GM23338 (cell line): ENCODE measurements at regions not wholly inside any gene's neighbourhood (a gene's known extent, or its start where the extent isn't known, plus 50 kb on each side); places are given as distances from the start of the nearest gene placed in this dataset.

Source experiments
- ATAC-seq: fragments of 200-7000 bp; cut with Tn5 transposase; 3 replicates; pipeline ENCODE4 v1.9.1; 2020
- DNase-seq: peaks from one replicate; pipeline ENCODE4 v3.0.0-alpha.2; 2015; ENCODE audit warnings: low spot score
- H2AFZ ChIP-seq: fragments of 200-600 bp; sonication (generic); 2 replicates; pipeline ENCODE4 v1.8.0; 2016; ENCODE audit warnings: antibody characterized with exemption, mild to moderate bottlenecking, moderate library complexity
- H3F3A ChIP-seq: fragments of 200-600 bp; sonication (generic); replicated peaks from 2 replicates; pipeline ENCODE4 v1.8.0; 2017; ENCODE audit warnings: antibody characterized with exemption, mixed run types, low read depth
- H3K27ac ChIP-seq: fragments of 200-600 bp; sonication (generic); 2 replicates; pipeline ENCODE4 v1.6.1; 2016; ENCODE audit warnings: low read depth
- H3K27me3 ChIP-seq: fragments of 200-600 bp; sonication (generic); 2 replicates; pipeline ENCODE4 v1.8.0; 2016; ENCODE audit warnings: mild to moderate bottlenecking, mixed run types, moderate library complexity; ENCODE audit not compliant: insufficient read depth
- H3K36me3 ChIP-seq: fragments of 200-600 bp; sonication (generic); 2 replicates; pipeline ENCODE4 v1.8.0; 2016; ENCODE audit warnings: mild to moderate bottlenecking; ENCODE audit not compliant: insufficient read depth
- H3K4me1 ChIP-seq: fragments of 200-600 bp; sonication (generic); 2 replicates; pipeline ENCODE4 v1.8.0; 2016; ENCODE audit warnings: mild to moderate bottlenecking, moderate library complexity; ENCODE audit not compliant: insufficient read depth
- H3K4me2 ChIP-seq: fragments of 200-600 bp; sonication (generic); 2 replicates; pipeline ENCODE4 v1.7.1; 2017; ENCODE audit warnings: mixed run types
- H3K4me3 ChIP-seq: fragments of 200-600 bp; sonication (generic); 2 replicates; pipeline ENCODE4 v1.6.1; 2016; ENCODE audit warnings: mixed run types
- H3K79me2 ChIP-seq: fragments of 200-600 bp; sonication (generic); replicated peaks from 2 replicates; pipeline ENCODE4 v1.8.0; 2017; ENCODE audit warnings: mild to moderate bottlenecking; ENCODE audit not compliant: insufficient read depth
- H3K9me2 ChIP-seq: fragments of 200-600 bp; sonication (generic); 2 replicates; pipeline ENCODE4 v1.8.0; 2017; ENCODE audit not compliant: insufficient read depth
- H4K20me1 ChIP-seq: fragments of 200-600 bp; sonication (generic); replicated peaks from 2 replicates; pipeline ENCODE4 v1.8.0; 2017; ENCODE audit warnings: mild to moderate bottlenecking; ENCODE audit not compliant: insufficient read depth
- H3K27ac Mint-ChIP-seq: 2 replicates; pipeline ENCODE4 v1.8.0; 2020; ENCODE audit warnings: inconsistent platforms, mild to moderate bottlenecking, moderate library complexity, mixed read lengths
- H3K27me3 Mint-ChIP-seq: 3 replicates; pipeline ENCODE4 v1.8.0; 2022; ENCODE audit warnings: low read depth, mild to moderate bottlenecking, moderate library complexity, mixed read lengths, inconsistent platforms; ENCODE audit not compliant: insufficient read depth, poor library complexity
- H3K36me3 Mint-ChIP-seq: 3 replicates; pipeline ENCODE4 v1.8.0; 2021; ENCODE audit warnings: low read depth, mild to moderate bottlenecking, inconsistent platforms, moderate library complexity, mixed read lengths
- H3K4me1 Mint-ChIP-seq: 3 replicates; pipeline ENCODE4 v1.8.0; 2020; ENCODE audit warnings: mild to moderate bottlenecking, inconsistent platforms, mixed read lengths
- H3K4me3 Mint-ChIP-seq: 3 replicates; pipeline ENCODE4 v1.8.0; 2021; ENCODE audit warnings: moderate library complexity, mild to moderate bottlenecking, inconsistent platforms, mixed read lengths
- H3K9me3 Mint-ChIP-seq: 3 replicates; pipeline ENCODE4 v1.8.0; 2020; ENCODE audit warnings: moderate library complexity, mild to moderate bottlenecking, inconsistent platforms, mixed read lengths
- CTCF ChIP-seq, 2 experiments: fragments of 200-600 bp in 1 of 2; sonication (generic) in 1 of 2; conservative IDR thresholded peaks; 2 replicates each; pipeline versions ENCODE4 v1.5.1 to v1.6.1; 2016 to 2017; ENCODE audit warnings: antibody characterized with exemption in 2 of 2, low read depth in 2 of 2, mild to moderate bottlenecking in 2 of 2, moderate library complexity in 1 of 2
- ETS1 ChIP-seq: IDR thresholded peaks from 2 replicates; pipeline ENCODE4 v1.6.1; 2016; ENCODE audit warnings: antibody characterized with exemption
- EZH2 ChIP-seq: fragments of 200-600 bp; sonication (generic); IDR thresholded peaks from one replicate; pipeline ENCODE4 v1.8.0; 2017; ENCODE audit warnings: antibody characterized with exemption, mild to moderate bottlenecking, low read depth; ENCODE audit not compliant: unreplicated experiment
- EZH2phosphoT487 ChIP-seq: fragments of 200-600 bp; sonication (generic); IDR thresholded peaks from one replicate; pipeline ENCODE4 v1.8.1; 2018; ENCODE audit warnings: antibody characterized with exemption; ENCODE audit not compliant: unreplicated experiment
- JUNB ChIP-seq: IDR thresholded peaks from one replicate; pipeline ENCODE4 v1.6.1; 2016; ENCODE audit warnings: antibody characterized with exemption; ENCODE audit not compliant: unreplicated experiment
- NANOG ChIP-seq: IDR thresholded peaks from 2 replicates; pipeline ENCODE4 v1.6.1; 2016; ENCODE audit warnings: antibody characterized with exemption, borderline replicate concordance
- STAT1 ChIP-seq: IDR thresholded peaks from one replicate; pipeline ENCODE4 v1.6.1; 2016; ENCODE audit warnings: antibody characterized with exemption; ENCODE audit not compliant: unreplicated experiment
- ZNF331 ChIP-seq: fragments of 250-450 bp; sonication (Bioruptor Pico); IDR thresholded peaks from 2 replicates; pipeline ENCODE4 v1.5.0; 2020; ENCODE audit warnings: low read depth, mild to moderate bottlenecking, moderate library complexity
- ZNF462 ChIP-seq: fragments of 250-450 bp; sonication (Bioruptor Pico); IDR thresholded peaks from 2 replicates; pipeline ENCODE4 v1.5.0; 2020; ENCODE audit warnings: mild to moderate bottlenecking, moderate library complexity

GRCh38 chr20:4470375-4470774 lies 215.9 kb upstream of the PRNP start:
- Mint-ChIP-seq H3K4me3 (no peak overlapping the region), H3K27me3 (peaks cover 4% of the 10 kb centered on the region), H3K4me1 (no peaks in the 10 kb centered on the region), H3K9me3 (no peaks in the 10 kb centered on the region), H3K36me3 (no peaks in the 10 kb centered on the region), H3K27ac (no peak overlapping the region)
- Histone ChIP-seq H4K20me1 (no peaks in the 10 kb centered on the region; the same call in 1 of the 2 replicates), H3K27ac (no peak overlapping the region), H2AFZ (no peak overlapping the region), H3K27me3 (no peaks in the 10 kb centered on the region), H3K4me1 (no peaks in the 10 kb centered on the region), H3K4me2 (no peak overlapping the region), H3K36me3 (no peaks in the 10 kb centered on the region), H3K4me3 (no peak overlapping the region), H3K79me2 (no peaks in the 10 kb centered on the region), H3K9me2 (peaks cover 9% of the 10 kb centered on the region), H3F3A (no peaks in the 10 kb centered on the region)
- no peak for TF ChIP-seq EZH2
- no peak for TF ChIP-seq ZNF462 (CRISPR knock-in tag)
- TF ChIP-seq JUNB: no peak
- TF ChIP-seq STAT1: no peak
- no peak for TF ChIP-seq CTCF (conservative IDR thresholded peaks at IDR 0.05; ENCODE audit: low read depth in 2 of 2)
- no peak for TF ChIP-seq EZH2phosphoT487
- TF ChIP-seq ETS1: no peak
- no peak for TF ChIP-seq ZNF331
- no peak for TF ChIP-seq NANOG
- ATAC-seq (no peak), DNase-seq (no peak)
